ENCODE measurements at regions not wholly inside any gene's neighbourhood (a gene's known extent, or its start where the extent isn't known, plus 50 kb on each side); places are given as distances from the start of the nearest gene placed in this dataset.

GRCh38 chr1:29747196-29747595, 510.9 kb downstream of the PTPRU start:
- no peak overlapping the region for H3K27ac ChIP-seq
- TF ChIP-seq CTCF (conservative IDR thresholded peaks at IDR 0.05; ENCODE audit: low read depth): no peak
- ChIA-PET CTCF (interaction anchor here (0.6 kb wide), 1 partner anchor 44 kb away, joined by 4 read pairs; no protein-coding TSS in a partner anchor), POLR2A (ENCODE audit: low non-redundant PET) (no interaction called here)
- DNase-seq (ENCODE audit: low spot score): no peak

DNA sequence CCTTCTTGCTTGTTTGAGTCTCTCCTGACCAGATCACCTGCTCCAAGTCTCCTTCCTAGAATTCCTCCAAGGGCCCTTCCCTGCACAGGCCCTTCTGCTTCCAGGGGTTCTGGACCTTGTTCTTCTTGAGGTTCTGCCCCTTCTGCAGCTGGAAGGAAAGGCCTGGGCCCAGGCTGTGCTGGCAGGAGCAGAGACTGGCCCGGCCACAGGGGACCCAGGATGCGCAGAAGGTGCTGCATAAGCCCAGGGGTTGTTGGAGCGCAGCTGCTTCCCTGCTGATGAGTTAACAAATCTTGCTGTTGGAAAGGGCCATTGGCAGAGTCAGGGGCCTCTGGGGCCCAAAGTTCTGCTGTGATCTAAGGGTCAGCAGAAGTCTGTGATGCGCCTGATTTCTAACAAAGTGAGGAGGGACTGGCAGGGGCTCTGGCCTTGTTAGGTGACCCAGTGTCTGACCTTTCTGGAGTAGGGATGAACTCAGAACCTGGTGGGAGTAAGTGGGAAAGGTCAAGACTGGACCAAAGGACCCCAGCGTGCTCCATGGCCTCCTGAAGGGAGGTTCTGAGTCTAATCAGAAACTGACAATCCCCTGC, 509.8 kb downstream of the PTPRU start:
- ChIA-PET POLR2A (ENCODE audit: low non-redundant PET) (no interaction called here), CTCF (no interaction called here)
- no peak for DNase-seq (ENCODE audit: low spot score)
- H3K27ac ChIP-seq: no peak overlapping the region
- no peak for TF ChIP-seq CTCF (conservative IDR thresholded peaks at IDR 0.05; ENCODE audit: low read depth)

- ChIA-PET POLR2A (ENCODE audit: low non-redundant PET) (interaction anchor here (0.6 kb wide), 1 partner anchor 9 kb away, joined by 3 read pairs; no protein-coding TSS in a partner anchor), CTCF (interaction anchor here (0.6 kb wide), 1 partner anchor 22 kb away, joined by 3 read pairs; no protein-coding TSS in a partner anchor)
- DNase-seq (ENCODE audit: low spot score): no peak
- H3K27ac ChIP-seq: no peak overlapping the region
- no peak for TF ChIP-seq CTCF (conservative IDR thresholded peaks at IDR 0.05; ENCODE audit: low read depth)
These were observed 508.6 kb downstream of the PTPRU start for GRCh38 chr1:29744684-29745490.

GRCh38 chr1:29743931-29744330, 507.6 kb downstream of the PTPRU start:
- ChIA-PET POLR2A (ENCODE audit: low non-redundant PET) (no interaction called here), CTCF (no interaction called here)
- H3K27ac ChIP-seq: no peak overlapping the region
- no peak for DNase-seq (ENCODE audit: low spot score)
- no peak for TF ChIP-seq CTCF (conservative IDR thresholded peaks at IDR 0.05; ENCODE audit: low read depth)

GRCh38 chr1:29743264-29743663, 506.9 kb downstream of the PTPRU start:
- DNase-seq (ENCODE audit: low spot score): no peak
- CTCF ChIA-PET: no interaction called here
- POLR2A ChIA-PET (ENCODE audit: low non-redundant PET): no interaction called here
- no peak for TF ChIP-seq CTCF (conservative IDR thresholded peaks at IDR 0.05; ENCODE audit: low read depth)
- H3K27ac ChIP-seq: no peak overlapping the region

- H3K27ac ChIP-seq: no peak overlapping the region
- TF ChIP-seq CTCF (conservative IDR thresholded peaks at IDR 0.05; ENCODE audit: low read depth): no peak
- POLR2A ChIA-PET (ENCODE audit: low non-redundant PET): no interaction called here
- DNase-seq (ENCODE audit: low spot score): no peak
- CTCF ChIA-PET: no interaction called here
These were observed 502.9 kb downstream of the PTPRU start for GRCh38 chr1:29739176-29739575.

Measured in RWPE1 (cell line).